GM18520 (cell line): ENCODE measurements at regions not wholly inside any gene's neighbourhood (a gene's known extent, or its start where the extent isn't known, plus 50 kb on each side); places are given as distances from the start of the nearest gene placed in this dataset.

Experiments used
- ATAC-seq: cut with Tn5 transposase; IDR thresholded peaks from one replicate; pipeline ENCODE4 v1.9.1; 2021; ENCODE audit not compliant: unreplicated experiment

GRCh38 chr3:127088511-127089351 lies 104.2 kb upstream of the PRR23E start:
- ATAC-seq = no peak

DNA sequence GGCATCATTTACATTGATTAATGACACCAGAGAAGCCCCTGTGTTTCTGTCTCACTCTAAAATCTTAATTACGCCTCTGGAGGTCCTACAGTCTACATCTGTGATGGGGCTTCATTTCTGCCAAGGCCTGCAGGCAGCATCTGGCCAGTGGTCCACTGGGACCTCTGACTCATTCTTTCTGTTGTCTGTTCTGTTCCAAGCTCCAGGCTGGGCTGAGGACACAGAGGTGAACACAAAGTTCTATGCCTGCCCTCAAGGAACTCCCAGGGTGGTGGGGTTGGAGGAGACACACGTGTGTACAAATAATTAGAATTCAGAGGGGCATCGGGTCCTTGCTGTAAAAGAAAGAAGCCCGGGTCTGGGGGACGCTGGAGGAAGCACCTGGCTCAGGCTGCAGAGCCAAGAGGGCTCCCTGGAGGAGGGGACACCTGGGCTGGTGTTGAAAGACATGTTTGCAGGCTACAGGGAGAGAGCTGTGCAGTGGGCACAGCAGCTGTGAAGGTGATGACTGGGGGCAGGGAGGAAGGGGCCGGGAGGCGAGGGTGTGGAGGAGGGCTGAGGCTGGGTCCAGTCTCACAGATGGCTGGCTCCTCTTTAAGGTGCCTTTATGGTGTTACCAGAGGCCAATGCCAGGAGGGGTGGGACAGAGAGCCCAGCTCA lies 103.3 kb upstream of the PRR23E start:
- no peak for ATAC-seq

GRCh38 chr3:127090218-127091160 lies 102.4 kb upstream of the PRR23E start:
- no peak for ATAC-seq

DNA sequence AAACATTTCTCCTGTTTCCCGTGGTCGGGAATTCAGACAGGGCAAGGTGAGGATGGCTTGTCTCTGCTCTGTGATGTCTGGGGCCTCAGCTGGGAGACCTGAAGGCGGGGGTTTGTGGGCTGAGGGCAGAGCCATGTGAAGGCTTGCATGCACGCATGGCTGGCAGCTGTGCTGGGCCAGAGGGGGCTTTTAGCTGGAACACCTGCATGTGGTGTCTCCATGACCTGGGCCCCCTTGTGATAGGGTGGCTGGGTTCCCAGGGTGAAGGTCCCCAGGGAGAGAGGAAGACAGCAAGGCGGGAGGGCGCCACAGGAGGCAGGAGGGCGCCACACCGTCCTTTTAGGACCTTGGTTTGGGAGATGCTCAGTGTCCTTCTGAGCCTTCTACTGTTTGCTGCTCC lies 101.6 kb upstream of the PRR23E start:
- ATAC-seq = no peak

DNA sequence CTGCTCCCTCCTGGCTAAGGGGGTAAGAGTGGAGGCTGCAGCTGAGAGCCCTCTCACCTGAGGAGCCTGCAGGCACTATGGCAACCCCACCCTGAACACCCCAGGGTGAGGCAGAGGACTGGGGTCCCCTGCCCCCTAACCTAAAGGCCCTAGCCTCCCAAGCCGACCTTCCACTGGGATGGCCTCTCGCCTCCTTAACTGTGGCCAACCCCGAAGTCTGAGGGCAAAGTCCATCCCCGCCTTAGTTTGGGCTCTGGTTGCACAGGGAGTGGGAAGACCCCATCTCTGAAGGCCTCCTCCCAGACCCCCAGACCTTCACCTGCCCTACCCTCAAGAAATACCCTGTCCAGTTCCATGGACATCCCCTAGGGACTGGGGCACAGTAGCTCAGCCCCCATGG lies 100.6 kb upstream of the PRR23E start:
- ATAC-seq = no peak

DNA sequence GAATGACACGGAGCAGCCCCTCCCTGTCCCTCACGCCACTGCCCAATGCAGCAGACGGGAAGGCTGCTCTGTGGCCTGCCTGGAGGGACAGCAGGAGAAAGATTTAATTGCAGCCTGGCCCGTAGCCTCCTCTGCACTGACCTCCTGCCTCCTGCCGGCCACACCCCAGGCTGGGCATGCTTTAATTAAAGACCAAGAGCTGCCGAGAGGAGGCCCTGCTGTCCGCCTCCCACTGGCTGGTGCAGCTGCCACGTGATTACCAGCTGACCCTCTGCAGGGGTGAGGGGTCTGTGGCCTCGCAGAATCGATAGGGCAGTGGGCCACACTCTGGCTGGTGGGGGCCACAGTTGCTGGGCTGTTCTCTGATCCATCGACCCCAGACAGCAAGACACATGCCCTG lies 100.2 kb upstream of the PRR23E start:
- no peak for ATAC-seq

DNA sequence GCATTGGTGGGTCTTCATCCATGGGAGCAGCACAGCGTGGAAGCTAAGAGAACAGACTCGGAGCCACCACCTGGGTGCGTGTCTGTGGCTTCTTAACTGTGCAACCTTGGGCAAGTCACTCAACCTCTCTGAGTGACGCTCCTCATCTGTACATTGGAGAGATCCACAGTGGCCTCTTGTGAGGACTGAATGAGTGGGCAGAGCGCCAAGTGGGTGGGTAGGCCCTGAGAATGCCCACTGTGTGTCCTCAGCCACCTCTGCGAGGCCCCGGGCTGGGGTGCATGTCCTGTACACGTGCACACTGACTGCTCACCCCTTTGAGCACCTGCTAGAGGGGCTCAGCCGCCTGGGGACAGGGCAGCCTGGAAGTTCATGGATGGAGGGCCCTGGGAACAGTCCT lies 99.6 kb upstream of the PRR23E start:
- no peak for ATAC-seq

DNA sequence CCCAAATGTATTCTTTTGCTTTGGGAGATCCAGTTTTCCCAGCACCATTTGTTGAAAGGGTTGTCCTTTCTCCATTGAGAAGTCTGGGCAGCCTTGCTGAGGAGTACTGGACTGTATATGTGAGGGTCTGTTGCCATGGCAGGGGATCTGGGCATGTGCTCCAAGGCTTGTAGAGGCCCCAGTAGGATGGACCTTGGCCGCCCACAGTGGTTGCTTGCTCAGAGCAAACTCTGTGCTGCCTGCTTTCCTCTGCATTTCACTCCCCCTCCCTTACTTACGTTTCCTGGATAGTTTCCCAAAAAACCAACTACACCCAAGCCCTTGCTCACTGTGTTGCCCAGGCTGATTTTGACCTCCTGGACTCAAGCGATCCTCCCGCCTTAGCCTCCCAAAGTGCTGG lies 97.2 kb upstream of the PRR23E start:
- no peak for ATAC-seq

DNA sequence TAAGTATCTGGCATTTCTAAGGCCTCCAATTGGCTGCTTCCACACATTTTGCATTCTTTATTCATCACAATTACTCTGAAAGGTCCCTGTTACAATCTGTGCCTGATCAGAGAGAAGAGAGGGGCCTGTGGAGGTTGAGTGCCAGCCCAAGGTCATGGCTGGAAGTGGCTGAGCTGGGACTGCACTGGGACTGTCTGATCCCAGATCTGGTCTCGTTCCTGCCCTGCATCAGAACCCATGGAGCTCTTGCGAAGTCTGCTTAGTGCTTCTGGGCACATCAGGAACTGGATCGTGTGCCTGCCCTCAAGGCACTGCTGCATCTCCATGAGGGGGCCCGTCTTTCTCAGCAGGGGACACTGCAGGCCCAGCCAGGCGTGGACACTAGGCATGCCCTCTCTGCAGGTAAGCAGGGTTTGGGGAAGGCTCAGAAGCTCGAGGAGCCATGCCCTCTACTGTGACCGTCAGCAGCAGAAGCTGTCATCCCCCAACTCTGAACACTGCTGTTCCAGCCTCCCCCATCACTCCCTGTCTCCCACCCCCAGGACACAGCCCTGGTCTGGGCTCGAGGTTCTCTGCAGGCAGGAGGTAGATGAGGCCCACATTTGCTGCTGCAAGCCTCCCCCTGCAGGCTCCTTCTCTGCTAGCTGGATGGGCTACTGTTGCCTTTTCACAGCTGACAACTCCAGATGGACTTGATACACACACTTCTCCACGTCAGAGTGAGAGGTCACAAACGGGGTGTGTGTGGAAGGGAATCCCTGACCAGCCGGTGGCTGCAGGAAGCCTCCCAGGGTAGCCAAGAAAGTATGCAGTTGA lies 96.5 kb upstream of the PRR23E start:
- ATAC-seq = no peak

- ATAC-seq = no peak
Observed at GRCh38 chr3:127097072-127097405, 95.9 kb upstream of the PRR23E start.

DNA sequence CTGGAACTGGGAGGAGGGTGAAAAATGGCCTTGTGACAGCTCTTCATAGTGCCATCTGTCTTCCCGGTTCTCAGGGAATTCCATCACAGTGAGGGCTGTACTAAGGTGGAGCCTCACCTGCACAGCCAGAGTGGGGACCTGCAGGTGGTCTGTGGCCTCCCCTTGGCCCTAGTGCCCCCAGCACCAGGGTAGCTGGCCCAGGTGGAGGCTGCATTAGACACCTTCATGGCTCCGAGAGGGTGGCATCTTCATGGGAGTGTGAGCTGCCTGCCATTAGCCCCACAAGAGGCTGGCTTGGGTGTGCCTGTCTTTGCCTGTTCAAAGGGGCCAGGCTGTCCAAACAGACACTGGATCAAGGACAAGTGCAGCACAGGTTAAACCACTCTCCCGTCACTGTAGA lies 95.5 kb upstream of the PRR23E start:
- ATAC-seq = no peak

DNA sequence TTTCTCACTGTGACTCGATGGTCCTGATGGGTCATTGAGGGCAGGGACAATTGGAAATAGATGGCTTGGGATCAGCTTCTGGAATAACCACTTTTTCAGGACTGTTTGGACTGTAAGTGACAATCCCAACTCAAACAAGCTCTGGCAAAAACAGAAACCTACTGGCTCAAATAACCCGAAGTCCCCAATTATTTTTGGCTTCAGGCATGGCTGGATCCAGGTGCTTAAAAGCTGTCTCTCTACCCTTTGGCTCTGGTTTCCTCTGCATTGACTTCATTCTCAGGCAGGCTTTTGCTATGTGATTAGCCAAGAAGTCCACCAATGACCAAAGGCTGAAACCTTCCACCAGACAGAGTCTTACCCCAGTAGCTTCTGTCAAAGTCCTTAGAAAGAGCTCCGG lies 92.9 kb upstream of the PRR23E start:
- no peak for ATAC-seq

- ATAC-seq = no peak
Observed at GRCh38 chr3:127100459-127101410, 92.2 kb upstream of the PRR23E start.

GRCh38 chr3:127101411-127102187 lies 91.3 kb upstream of the PRR23E start:
- ATAC-seq = no peak

GRCh38 chr3:127102188-127102520 lies 90.8 kb upstream of the PRR23E start:
- no peak for ATAC-seq

DNA sequence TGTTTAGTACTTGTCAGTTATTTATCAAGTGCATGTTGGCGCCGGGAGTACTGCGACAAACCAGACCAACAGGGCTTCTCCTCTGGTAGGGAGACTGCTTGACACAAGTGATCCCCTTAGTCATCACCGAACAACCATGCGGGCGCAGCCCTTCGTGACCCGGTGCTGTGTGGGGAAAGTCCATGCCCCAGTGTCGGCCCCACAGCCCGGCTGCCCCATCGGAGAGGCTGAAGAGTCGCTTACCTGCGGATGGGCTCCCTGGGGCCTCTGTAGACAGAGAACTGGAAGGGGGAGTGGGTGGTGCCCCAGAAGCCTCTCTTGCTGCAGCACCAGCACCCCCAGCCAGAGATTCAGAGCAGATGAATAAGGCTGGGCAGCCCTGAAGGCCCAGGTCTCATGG lies 90.3 kb upstream of the PRR23E start:
- no peak for ATAC-seq

GRCh38 chr3:127103080-127103479 lies 89.9 kb upstream of the PRR23E start:
- no peak for ATAC-seq

DNA sequence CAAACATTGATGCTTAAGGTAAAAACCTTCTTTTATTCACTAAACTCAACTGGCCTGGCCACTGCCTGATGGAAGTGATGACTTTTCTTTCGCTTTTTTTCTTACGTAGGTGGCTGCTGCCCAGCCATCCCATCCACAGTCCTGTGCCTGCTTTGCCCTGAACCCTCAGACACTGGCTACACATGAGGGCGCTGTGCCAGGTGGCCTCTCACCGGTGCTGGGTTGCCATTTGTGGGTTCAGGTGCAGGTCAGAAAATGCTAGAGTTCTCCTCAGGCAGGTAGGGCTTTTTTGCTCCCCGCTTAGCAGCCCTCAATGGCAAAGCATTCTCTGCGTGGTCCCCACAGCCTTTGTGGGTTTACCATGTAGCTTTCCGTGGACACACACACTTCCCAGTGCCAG lies 88.3 kb upstream of the PRR23E start:
- no peak for ATAC-seq

GRCh38 chr3:127105587-127105986 lies 87.3 kb upstream of the PRR23E start:
- no peak for ATAC-seq
